Mammary epithelial cell (primary cell): ENCODE measurements at regions not wholly inside any gene's neighbourhood (a gene's known extent, or its start where the extent isn't known, plus 50 kb on each side); places are given as distances from the start of the nearest gene placed in this dataset.

Experiments used
- CTCF ChIP-seq, 2 donors: IDR thresholded peaks in 1 of 2; conservative IDR thresholded peaks in 1 of 2; 2 replicates each; pipeline ENCODE4 v1.5.1; 2011 to 2012; ENCODE audit warnings: inconsistent platforms in 2 of 2, low read length in 2 of 2, mild to moderate bottlenecking in 2 of 2, control low read depth in 1 of 2, low read depth in 1 of 2; ENCODE audit not compliant: insufficient read depth in 1 of 2; ENCODE audit errors: extremely low read depth in 1 of 2
- EZH2 ChIP-seq: IDR thresholded peaks from 2 replicates; pipeline ENCODE4 v1.6.1; 2012; ENCODE audit warnings: low read length, inconsistent platforms, borderline replicate concordance

GRCh38 chr22:49360746-49361145 is 466.9 kb downstream of the BRD1 start:
- TF ChIP-seq CTCF (conservative IDR thresholded peaks at IDR 0.05 in 1 of 2, IDR thresholded peaks at IDR 0.05 in 1 of 2; ENCODE audit: extremely low read depth in 1 of 2, insufficient read depth in 1 of 2, low read depth in 1 of 2, low read length in 2 of 2) (no peak), EZH2 (no peak)
